ENCODE measurements at regions not wholly inside any gene's neighbourhood (a gene's known extent, or its start where the extent isn't known, plus 50 kb on each side); places are given as distances from the start of the nearest gene placed in this dataset.
"Not testable (repeated sequence)": the region's sequence is repeated elsewhere in the genome, so short reads cannot be mapped to it uniquely, and the experiment has no call there.

- no peak for DNase-seq (ENCODE audit: insufficient read length, low spot score)
- TF ChIP-seq CTCF (IDR thresholded peaks at IDR 0.05; ENCODE audit: insufficient read depth, missing control alignments): no peak
- no peak for FAIRE-seq
Measured at GRCh38 chr5:87129046-87129445, 138.6 kb upstream of the RASA1 start.

GRCh38 chr5:87132696-87133095 is 135.0 kb upstream of the RASA1 start:
- TF ChIP-seq CTCF (IDR thresholded peaks at IDR 0.05; ENCODE audit: insufficient read depth, missing control alignments): no peak
- no peak for FAIRE-seq

GRCh38 chr5:87134513-87134912 is 133.2 kb upstream of the RASA1 start:
- FAIRE-seq: not testable (repeated sequence)

More at GRCh38 chr5:87132696-87133095, 135.0 kb upstream of the RASA1 start:
- DNase-seq (ENCODE audit: insufficient read length, low spot score): no peak

GRCh38 chr5:87136096-87136495 is 131.6 kb upstream of the RASA1 start:
- no peak for TF ChIP-seq CTCF (IDR thresholded peaks at IDR 0.05; ENCODE audit: insufficient read depth, missing control alignments)
- FAIRE-seq (no peak), DNase-seq (ENCODE audit: insufficient read length, low spot score) (no peak)

More at GRCh38 chr5:87134513-87134912, 133.2 kb upstream of the RASA1 start:
- DNase-seq (ENCODE audit: insufficient read length, low spot score): not testable (repeated sequence)

GRCh38 chr5:87136733-87137132 is 130.9 kb upstream of the RASA1 start:
- FAIRE-seq (no peak), DNase-seq (ENCODE audit: insufficient read length, low spot score) (no peak)
- no peak for TF ChIP-seq CTCF (IDR thresholded peaks at IDR 0.05; ENCODE audit: insufficient read depth, missing control alignments)

GRCh38 chr5:87137283-87137682 is 130.4 kb upstream of the RASA1 start:
- no peak for FAIRE-seq
- no peak for DNase-seq (ENCODE audit: insufficient read length, low spot score)
- TF ChIP-seq CTCF (IDR thresholded peaks at IDR 0.05; ENCODE audit: insufficient read depth, missing control alignments): no peak

- no peak for FAIRE-seq
- TF ChIP-seq CTCF (IDR thresholded peaks at IDR 0.05; ENCODE audit: insufficient read depth, missing control alignments): no peak
Measured at GRCh38 chr5:87138091-87138805, 129.4 kb upstream of the RASA1 start.

More at GRCh38 chr5:87138091-87138805, 129.4 kb upstream of the RASA1 start:
- DNase-seq (ENCODE audit: insufficient read length, low spot score): no peak
